ENCODE measurements at regions not wholly inside any gene's neighbourhood (a gene's known extent, or its start where the extent isn't known, plus 50 kb on each side); places are given as distances from the start of the nearest gene placed in this dataset.

DNA sequence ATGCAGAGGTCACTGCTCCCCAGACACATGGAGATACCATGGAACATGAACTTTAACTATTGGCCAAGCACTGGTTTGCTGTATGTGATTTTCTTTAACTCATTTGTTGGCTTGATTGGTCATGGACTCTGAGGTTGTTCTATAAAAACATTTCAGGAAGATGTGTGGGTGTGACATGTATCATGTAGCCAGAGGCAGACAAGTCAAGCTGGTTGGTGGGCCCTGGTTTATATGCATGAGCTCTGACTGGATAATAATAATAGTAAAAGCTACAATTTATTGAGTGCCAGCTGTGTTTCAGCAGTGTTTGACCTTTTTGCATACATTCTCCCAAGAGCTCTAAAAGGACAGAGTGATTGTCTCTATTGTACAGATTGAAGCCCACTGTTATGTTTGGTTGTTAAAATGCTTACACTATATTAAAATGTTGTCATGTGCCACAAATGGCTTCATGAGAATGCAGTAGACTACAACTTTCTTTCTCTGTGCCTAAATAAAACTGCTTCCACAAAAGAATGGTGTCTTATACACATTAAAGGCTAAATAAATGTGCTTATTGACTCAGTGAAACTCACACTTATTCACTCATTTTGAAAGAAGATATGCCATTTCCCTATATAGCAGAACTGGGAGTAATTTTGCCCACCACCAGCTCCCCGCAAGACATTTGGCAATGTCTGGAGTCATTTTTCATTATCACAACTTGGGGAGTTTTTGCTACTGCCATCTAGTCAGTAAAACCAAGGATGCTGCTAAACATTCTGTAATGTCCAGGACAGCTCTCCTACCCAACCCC, 243.6 kb upstream of the NFE2L3 start:
- Histone ChIP-seq H2AFZ (ENCODE audit: low read depth, low read length) (no peak overlapping the region), H3K36me3 (ENCODE audit: control insufficient read depth in 2 of 2, extremely low read depth in 1 of 2, insufficient read depth in 2 of 2, low read length in 2 of 2) (no peaks in the 10 kb centered on the region), H3K4me3 (replicated peaks in 1 of 3; ENCODE audit: insufficient read depth in 1 of 3, low read depth in 1 of 3, low read length in 3 of 3) (no peak overlapping the region), H3K27me3 (ENCODE audit: control insufficient read depth in 2 of 2, insufficient read depth in 2 of 2, low read length in 2 of 2) (peaks cover 1 to 3% of the 10 kb centered on the region in 2 experiments), H3K27ac (ENCODE audit: insufficient read depth, low read depth, low read length) (no peak overlapping the region), H3K4me1 (ENCODE audit: control insufficient read depth, extremely low read depth, insufficient read depth, low read length) (no peaks in the 10 kb centered on the region), H4K20me1 (replicated peaks; ENCODE audit: control insufficient read depth, extremely low read depth, insufficient read depth, low read length) (no peaks in the 10 kb centered on the region), H3K9me1 (replicated peaks; ENCODE audit: control insufficient read depth, extremely low read depth, insufficient read depth, low read length) (no peaks in the 10 kb centered on the region), H3K9ac (replicated peaks; ENCODE audit: extremely low read depth, insufficient read depth, low read length) (no peak overlapping the region), H3K9me3 (replicated peaks; ENCODE audit: control insufficient read depth, insufficient read depth, low read length) (no peaks in the 10 kb centered on the region), H3K4me2 (ENCODE audit: insufficient read depth, low read length) (no peak overlapping the region), H3K79me2 (ENCODE audit: control insufficient read depth, insufficient read depth, low read length) (no peaks in the 10 kb centered on the region)
- FAIRE-seq (no peak), DNase-seq (ENCODE audit: low read depth, low spot score) (no peak)
- intact Hi-C loops (cut with micrococcal nuclease): no loop called here
- ChIA-PET POLR2A (no interaction called here), CTCF (interaction anchor here (2.4 kb wide), 1 partner anchor 11 kb away, joined by 10 read pairs; no protein-coding TSS in a partner anchor)
- dilution Hi-C loops (cut with MboI; ENCODE audit: extremely low pct_ligation_motif_present, low sequenced_read_pairs): no loop called here
- BruUV-seq (replicated peaks): no TSS peak
- TF ChIP-seq CTCF (IDR thresholded peaks at IDR 0.05; ENCODE audit: extremely low read depth in 1 of 2, insufficient read depth in 1 of 2, low read depth in 1 of 2, low read length in 2 of 2) (no peak), MAX (IDR thresholded peaks at IDR 0.05; ENCODE audit: insufficient read depth, insufficient read length) (no peak), GATA2 (IDR thresholded peaks at IDR 0.05; ENCODE audit: insufficient read depth, insufficient read length, low read depth, low read length) (no peak), POLR2AphosphoS5 (IDR thresholded peaks at IDR 0.05; ENCODE audit: insufficient read depth, low read depth, low read length) (no peak), JUN (IDR thresholded peaks at IDR 0.05; ENCODE audit: borderline replicate concordance, insufficient read depth, insufficient read length, low read depth) (no peak), MYC (IDR thresholded peaks at IDR 0.05; ENCODE audit: low read depth, low read length) (no peak)
